GM21717 (cell line): ENCODE measurements at regions not wholly inside any gene's neighbourhood (a gene's known extent, or its start where the extent isn't known, plus 50 kb on each side); places are given as distances from the start of the nearest gene placed in this dataset.

Experiments used
- ATAC-seq: cut with Tn5 transposase; IDR thresholded peaks from one replicate; pipeline ENCODE4 v1.9.1; 2021; ENCODE audit warnings: mild to moderate bottlenecking, moderate library complexity; ENCODE audit not compliant: unreplicated experiment

GRCh38 chr4:84441758-84442377 lies 57.2 kb downstream of the NKX6-1 start:
- ATAC-seq: no peak

- ATAC-seq: no peak
Measured at GRCh38 chr4:84439996-84440395, 59.1 kb downstream of the NKX6-1 start.

- no peak for ATAC-seq
Measured at GRCh38 chr4:84436812-84437211, 62.3 kb downstream of the NKX6-1 start.

- no peak for ATAC-seq
Measured at GRCh38 chr4:84434344-84434743, 64.7 kb downstream of the NKX6-1 start.

GRCh38 chr4:84433633-84434222 lies 65.4 kb downstream of the NKX6-1 start:
- ATAC-seq: no peak

GRCh38 chr4:84432713-84433112 lies 66.4 kb downstream of the NKX6-1 start:
- ATAC-seq: no peak

- ATAC-seq: no peak
Measured at GRCh38 chr4:84420608-84421007, 78.5 kb downstream of the NKX6-1 start.

GRCh38 chr4:84419201-84419600 lies 79.9 kb downstream of the NKX6-1 start:
- no peak for ATAC-seq

GRCh38 chr4:84417997-84418709 lies 80.9 kb downstream of the NKX6-1 start:
- no peak for ATAC-seq

GRCh38 chr4:84413976-84414375 lies 85.1 kb downstream of the NKX6-1 start:
- no peak for ATAC-seq

- no peak for ATAC-seq
Measured at GRCh38 chr4:84413480-84413879, 85.6 kb downstream of the NKX6-1 start.

GRCh38 chr4:84412062-84412461 lies 87.0 kb downstream of the NKX6-1 start:
- ATAC-seq: no peak

- ATAC-seq: no peak
Measured at GRCh38 chr4:84407554-84408407, 91.3 kb downstream of the NKX6-1 start.

- ATAC-seq: no peak
Measured at GRCh38 chr4:84403656-84404055, 95.4 kb downstream of the NKX6-1 start.

GRCh38 chr4:84401701-84402306 lies 97.3 kb downstream of the NKX6-1 start:
- ATAC-seq: no peak

GRCh38 chr4:84394386-84394785 lies 104.7 kb downstream of the NKX6-1 start:
- ATAC-seq: no peak

- no peak for ATAC-seq
Measured at GRCh38 chr4:84392951-84393590, 106.0 kb downstream of the NKX6-1 start.

GRCh38 chr4:84389406-84389805 lies 109.7 kb downstream of the NKX6-1 start:
- ATAC-seq: no peak

GRCh38 chr4:84385203-84385602 lies 113.9 kb downstream of the NKX6-1 start:
- no peak for ATAC-seq

GRCh38 chr4:84384801-84385200 lies 114.3 kb downstream of the NKX6-1 start:
- ATAC-seq: no peak
